ENCODE measurements at regions not wholly inside any gene's neighbourhood (a gene's known extent, or its start where the extent isn't known, plus 50 kb on each side); places are given as distances from the start of the nearest gene placed in this dataset.
A peak's percentile ranks its signal among the peaks of the same experiment; 100 is the strongest.
"Not testable (repeated sequence)": the region's sequence is repeated elsewhere in the genome, so short reads cannot be mapped to it uniquely, and the experiment has no call there.

DNA sequence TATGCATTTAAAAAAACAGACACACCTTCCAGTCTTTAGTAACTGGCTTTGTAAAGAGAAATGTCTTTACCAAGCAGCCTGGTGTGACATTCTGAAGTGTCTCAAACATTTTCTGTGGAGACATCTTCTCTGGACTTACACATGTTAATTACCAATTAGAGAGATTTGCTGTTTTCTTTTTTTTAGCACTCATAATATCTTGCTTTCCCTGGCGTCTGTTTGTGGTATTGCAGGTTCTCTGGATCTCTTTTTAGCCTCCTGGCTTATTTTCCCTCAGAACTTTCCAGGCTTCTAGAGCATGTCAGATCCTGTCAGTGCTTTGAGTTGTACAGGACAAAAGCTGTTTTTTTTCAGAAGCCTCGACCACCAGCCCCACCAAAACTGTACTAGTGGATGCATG lies 92.5 kb downstream of the MSX2 start:
- H3K27me3 ChIP-seq (ENCODE audit: control insufficient read depth, insufficient read depth, low read length) = no peaks in the 10 kb centered on the region
- H3K36me3 ChIP-seq (replicated peaks; ENCODE audit: control insufficient read depth, insufficient read depth, low read length) = no peaks in the 10 kb centered on the region
- no peak overlapping the region for H3K4me3 ChIP-seq (ENCODE audit: insufficient read depth, low read depth, low read length)
- peak; percentile 27 for DNase-seq

DNA sequence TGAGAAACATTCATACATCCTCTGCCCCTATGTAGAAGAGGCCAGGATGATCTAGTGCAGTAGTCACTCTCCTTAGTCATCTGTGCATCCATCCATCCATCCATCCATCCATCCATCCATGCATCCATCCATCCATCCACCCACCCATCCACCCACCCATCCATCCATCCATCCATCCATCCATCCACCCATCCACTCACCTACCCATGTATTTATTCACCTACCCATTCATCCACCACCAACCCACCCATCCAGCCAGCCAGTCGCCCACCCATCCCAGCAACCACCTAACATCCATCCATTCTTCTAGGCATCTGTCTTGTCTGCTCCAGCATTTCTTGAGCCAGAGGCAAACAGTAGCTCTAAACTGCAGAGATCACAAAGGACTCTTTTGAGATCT lies 87.1 kb downstream of the MSX2 start:
- Histone ChIP-seq H3K4me3 (ENCODE audit: insufficient read depth, low read depth, low read length) (no peak overlapping the region), H3K27me3 (ENCODE audit: control insufficient read depth, insufficient read depth, low read length) (no peaks in the 10 kb centered on the region)

GRCh38 chr5:174810796-174811195 lies 86.4 kb downstream of the MSX2 start:
- Histone ChIP-seq H3K4me3 (ENCODE audit: insufficient read depth, low read depth, low read length) (no peak overlapping the region), H3K36me3 (replicated peaks; ENCODE audit: control insufficient read depth, insufficient read depth, low read length) (no peaks in the 10 kb centered on the region), H3K27me3 (ENCODE audit: control insufficient read depth, insufficient read depth, low read length) (no peaks in the 10 kb centered on the region)
- DNase-seq = no peak

More for the DNA sequence above, 87.1 kb downstream of the MSX2 start:
- no peaks in the 10 kb centered on the region for H3K36me3 ChIP-seq (replicated peaks; ENCODE audit: control insufficient read depth, insufficient read depth, low read length)
- no peak for DNase-seq

DNA sequence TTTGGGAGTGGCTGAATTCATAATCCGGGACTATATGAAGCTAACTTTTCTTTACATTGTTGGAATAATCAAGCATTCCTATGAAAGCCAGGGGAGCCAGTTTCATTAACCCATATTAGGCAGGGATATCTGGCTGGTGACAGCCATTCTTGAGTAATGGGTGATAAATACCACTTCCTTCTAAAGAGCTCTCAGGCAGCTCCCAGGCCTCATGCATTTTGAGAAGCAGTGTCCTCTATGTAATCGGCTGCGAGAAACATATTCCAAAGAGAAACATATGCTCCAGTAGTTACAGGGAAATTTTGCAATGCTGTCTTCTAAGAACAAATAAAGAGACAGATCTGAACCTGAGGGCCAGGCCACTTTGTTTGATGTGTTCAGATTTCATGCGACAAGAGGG lies 83.1 kb downstream of the MSX2 start:
- Histone ChIP-seq H3K27me3 (ENCODE audit: control insufficient read depth, insufficient read depth, low read length) (no peaks in the 10 kb centered on the region), H3K4me3 (ENCODE audit: insufficient read depth, low read depth, low read length) (no peak overlapping the region), H3K36me3 (replicated peaks; ENCODE audit: control insufficient read depth, insufficient read depth, low read length) (no peaks in the 10 kb centered on the region)
- no peak for DNase-seq

- no peaks in the 10 kb centered on the region for H3K27me3 ChIP-seq (ENCODE audit: control insufficient read depth, insufficient read depth, low read length)
- no peak overlapping the region for H3K4me3 ChIP-seq (ENCODE audit: insufficient read depth, low read depth, low read length)
- no peaks in the 10 kb centered on the region for H3K36me3 ChIP-seq (replicated peaks; ENCODE audit: control insufficient read depth, insufficient read depth, low read length)
- DNase-seq = no peak
Observed at GRCh38 chr5:174806729-174807128, 82.3 kb downstream of the MSX2 start.

DNA sequence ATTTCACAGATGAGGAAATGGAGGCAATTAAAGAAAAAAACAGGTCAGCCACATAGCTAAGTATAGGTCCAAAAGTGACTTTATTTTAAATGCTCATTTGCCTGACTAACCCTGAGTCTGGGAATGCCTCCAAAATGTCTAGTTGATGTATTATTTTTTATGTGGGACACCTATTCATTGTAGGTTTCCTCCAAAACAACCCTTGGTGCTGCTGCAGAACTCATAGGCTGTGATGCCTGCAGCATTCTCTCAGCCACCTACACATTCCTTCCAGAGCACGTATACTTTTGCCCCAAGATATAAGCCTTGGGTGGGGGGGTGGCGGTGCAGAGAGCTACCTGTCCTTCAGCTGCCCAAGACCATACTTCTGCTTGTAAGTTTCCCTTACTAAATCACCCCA lies 77.4 kb downstream of the MSX2 start:
- Histone ChIP-seq H3K27me3 (ENCODE audit: control insufficient read depth, insufficient read depth, low read length) (no peaks in the 10 kb centered on the region), H3K36me3 (replicated peaks; ENCODE audit: control insufficient read depth, insufficient read depth, low read length) (no peaks in the 10 kb centered on the region), H3K4me3 (ENCODE audit: insufficient read depth, low read depth, low read length) (no peak overlapping the region)
- DNase-seq = no peak

DNA sequence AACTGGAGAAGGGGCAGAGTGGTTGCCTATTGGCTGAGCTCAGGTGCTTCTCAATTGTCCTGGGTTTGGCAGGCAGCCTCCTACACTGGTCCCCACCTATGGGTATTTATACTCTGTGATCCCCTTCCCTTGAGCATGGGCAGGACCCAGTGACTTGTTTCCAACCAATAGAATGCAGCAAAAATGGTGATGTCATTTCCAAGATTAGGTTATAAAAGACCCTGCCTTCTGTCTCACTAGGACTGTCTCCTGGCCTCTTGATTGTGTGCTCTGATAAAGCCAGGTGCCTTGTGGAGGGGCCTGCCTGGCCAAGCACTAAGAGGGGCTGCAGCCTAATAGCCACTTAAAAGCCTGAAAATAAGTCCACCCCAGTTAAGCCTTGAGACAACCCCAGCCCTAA lies 76.1 kb downstream of the MSX2 start:
- H3K36me3 ChIP-seq (replicated peaks; ENCODE audit: control insufficient read depth, insufficient read depth, low read length) = no peaks in the 10 kb centered on the region
- no peaks in the 10 kb centered on the region for H3K27me3 ChIP-seq (ENCODE audit: control insufficient read depth, insufficient read depth, low read length)
- H3K4me3 ChIP-seq (ENCODE audit: insufficient read depth, low read depth, low read length) = no peak overlapping the region
- DNase-seq = no peak

- DNase-seq = no peak
- H3K4me3 ChIP-seq (ENCODE audit: insufficient read depth, low read depth, low read length) = no peak overlapping the region
- no peaks in the 10 kb centered on the region for H3K36me3 ChIP-seq (replicated peaks; ENCODE audit: control insufficient read depth, insufficient read depth, low read length)
- H3K27me3 ChIP-seq (ENCODE audit: control insufficient read depth, insufficient read depth, low read length) = no peaks in the 10 kb centered on the region
Observed at GRCh38 chr5:174799121-174799520, 74.7 kb downstream of the MSX2 start.

DNA sequence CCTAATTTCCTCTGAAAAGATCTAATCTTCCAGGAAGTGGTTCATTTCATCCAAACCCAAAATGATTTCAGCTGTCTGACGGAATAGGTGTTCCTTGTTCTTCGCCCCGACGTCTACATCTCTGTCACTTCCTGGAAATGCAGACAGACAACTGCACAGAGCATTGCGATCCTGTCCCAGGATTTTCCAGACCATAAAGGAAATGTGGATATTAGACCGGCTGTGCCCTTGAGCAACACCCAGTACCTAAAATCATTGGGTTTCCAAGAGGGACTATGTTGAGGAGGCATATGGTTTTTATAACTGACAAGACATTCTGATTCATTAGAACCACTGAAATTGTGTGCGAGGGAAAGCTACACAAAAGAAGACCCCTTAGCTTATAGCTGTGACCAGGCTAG lies 74.2 kb downstream of the MSX2 start:
- no peak for DNase-seq
- H3K36me3 ChIP-seq (replicated peaks; ENCODE audit: control insufficient read depth, insufficient read depth, low read length) = no peaks in the 10 kb centered on the region
- no peaks in the 10 kb centered on the region for H3K27me3 ChIP-seq (ENCODE audit: control insufficient read depth, insufficient read depth, low read length)

DNA sequence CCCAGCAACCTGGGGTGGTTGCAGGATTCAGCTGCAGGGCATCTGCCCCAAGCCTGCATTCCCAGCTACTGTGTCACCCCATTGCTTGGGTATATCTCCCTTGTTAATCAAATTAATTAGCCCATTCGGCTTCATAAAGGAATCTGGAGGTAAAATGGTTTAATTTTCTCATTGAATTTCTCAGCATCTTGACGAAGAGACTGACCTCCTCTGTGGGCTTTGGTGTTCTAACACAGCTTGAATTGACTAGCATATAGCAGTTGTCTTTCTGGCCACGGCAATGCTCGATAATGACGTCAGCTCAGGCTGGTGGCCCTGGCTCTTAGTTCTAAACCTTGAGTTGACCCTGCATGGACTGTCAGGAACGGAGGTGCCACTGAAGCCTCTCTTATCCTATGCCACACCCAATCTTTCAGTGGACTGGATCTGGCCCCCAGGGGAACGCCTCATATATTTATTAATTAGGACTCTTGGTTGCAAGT lies 72.4 kb downstream of the MSX2 start:
- Histone ChIP-seq H3K36me3 (replicated peaks; ENCODE audit: control insufficient read depth, insufficient read depth, low read length) (no peaks in the 10 kb centered on the region), H3K4me3 (ENCODE audit: insufficient read depth, low read depth, low read length) (no peak overlapping the region), H3K27me3 (ENCODE audit: control insufficient read depth, insufficient read depth, low read length) (peaks cover 3% of the 10 kb centered on the region)
- DNase-seq = no peak

More for the DNA sequence above, 74.2 kb downstream of the MSX2 start:
- H3K4me3 ChIP-seq (ENCODE audit: insufficient read depth, low read depth, low read length) = no peak overlapping the region

DNA sequence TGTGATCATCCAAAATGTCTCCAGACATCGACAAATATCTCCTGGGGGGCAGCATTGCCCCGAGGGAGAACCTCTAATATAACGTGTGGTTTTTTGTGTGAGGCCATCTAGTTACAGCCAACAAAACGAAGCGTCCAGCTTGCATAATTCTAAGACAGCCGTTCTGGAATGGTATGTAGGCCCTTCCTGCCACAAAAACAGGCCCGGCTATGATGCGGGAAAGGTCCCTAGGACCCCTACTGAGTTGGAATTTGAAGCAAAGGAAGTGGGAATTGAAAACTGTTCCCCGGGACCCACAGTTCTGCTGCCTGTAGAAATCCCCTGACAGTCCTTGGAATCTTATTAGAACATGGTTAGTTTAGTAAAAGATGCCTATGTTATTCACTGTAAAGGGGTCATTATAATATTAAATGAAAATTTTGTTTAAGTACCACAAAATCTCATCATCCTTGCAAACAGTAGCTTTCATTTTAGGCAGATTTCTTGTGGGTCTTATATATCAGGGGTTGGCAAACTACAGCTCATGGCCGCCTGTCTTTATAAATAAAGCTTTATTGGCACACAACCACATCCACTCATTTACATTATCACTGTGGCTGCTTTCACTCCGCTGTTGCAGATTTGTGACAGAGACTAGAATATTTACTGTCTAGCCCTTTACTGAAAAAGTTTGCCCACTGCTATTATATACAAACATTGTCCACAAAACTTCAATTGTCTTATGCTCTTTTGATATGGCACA lies 70.7 kb downstream of the MSX2 start:
- H3K4me3 ChIP-seq (ENCODE audit: insufficient read depth, low read depth, low read length) = no peak overlapping the region
- DNase-seq = peak; percentile 56

GRCh38 chr5:174793684-174794328 lies 69.4 kb downstream of the MSX2 start:
- H3K4me3 ChIP-seq (ENCODE audit: insufficient read depth, low read depth, low read length) = no peak overlapping the region
- DNase-seq = peak; percentile 88
- no peaks in the 10 kb centered on the region for H3K36me3 ChIP-seq (replicated peaks; ENCODE audit: control insufficient read depth, insufficient read depth, low read length)
- peaks cover 3% of the 10 kb centered on the region for H3K27me3 ChIP-seq (ENCODE audit: control insufficient read depth, insufficient read depth, low read length)

More for the DNA sequence above, 70.7 kb downstream of the MSX2 start:
- peaks cover 3% of the 10 kb centered on the region for H3K27me3 ChIP-seq (ENCODE audit: control insufficient read depth, insufficient read depth, low read length)
- no peaks in the 10 kb centered on the region for H3K36me3 ChIP-seq (replicated peaks; ENCODE audit: control insufficient read depth, insufficient read depth, low read length)

- DNase-seq = no peak
- no peak overlapping the region for H3K4me3 ChIP-seq (ENCODE audit: insufficient read depth, low read depth, low read length)
- no peaks in the 10 kb centered on the region for H3K36me3 ChIP-seq (replicated peaks; ENCODE audit: control insufficient read depth, insufficient read depth, low read length)
- H3K27me3 ChIP-seq (ENCODE audit: control insufficient read depth, insufficient read depth, low read length) = peaks cover 3% of the 10 kb centered on the region
Observed at GRCh38 chr5:174793076-174793475, 68.7 kb downstream of the MSX2 start.

DNA sequence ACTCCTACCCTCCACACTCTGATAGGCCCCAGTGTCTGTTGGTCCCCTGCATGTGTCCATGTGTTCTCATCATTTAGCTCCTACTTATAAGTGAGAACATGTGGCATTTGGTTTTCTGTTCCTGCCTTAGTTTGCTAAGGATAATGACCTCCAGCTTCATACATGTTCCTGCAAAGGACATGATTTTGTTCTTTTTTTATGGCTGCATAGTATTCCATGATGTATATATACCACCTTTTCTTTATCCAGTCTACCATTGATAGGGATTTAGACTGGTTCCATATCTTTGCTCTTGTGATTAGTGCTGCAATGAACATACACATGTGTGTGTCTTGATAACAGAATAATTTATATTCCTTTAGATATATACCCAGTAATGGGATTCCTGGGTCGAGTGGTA lies 67.9 kb downstream of the MSX2 start:
- not testable (repeated sequence) for H3K36me3 ChIP-seq (replicated peaks; ENCODE audit: control insufficient read depth, insufficient read depth, low read length); DNase-seq; H3K4me3 ChIP-seq (ENCODE audit: insufficient read depth, low read depth, low read length); H3K27me3 ChIP-seq (ENCODE audit: control insufficient read depth, insufficient read depth, low read length)

- Histone ChIP-seq H3K36me3 (replicated peaks; ENCODE audit: control insufficient read depth, insufficient read depth, low read length) (no peaks in the 10 kb centered on the region), H3K27me3 (ENCODE audit: control insufficient read depth, insufficient read depth, low read length) (peaks cover 3% of the 10 kb centered on the region), H3K4me3 (ENCODE audit: insufficient read depth, low read depth, low read length) (no peak overlapping the region)
- no peak for DNase-seq
Observed at GRCh38 chr5:174790906-174791305, 66.5 kb downstream of the MSX2 start.

Measured in H7 (cell line).